GM21619 (cell line): ENCODE measurements at regions not wholly inside any gene's neighbourhood (a gene's known extent, or its start where the extent isn't known, plus 50 kb on each side); places are given as distances from the start of the nearest gene placed in this dataset.
"Not testable (repeated sequence)": the region's sequence is repeated elsewhere in the genome, so short reads cannot be mapped to it uniquely, and the experiment has no call there.

Experiments used
- ATAC-seq: cut with Tn5 transposase; IDR thresholded peaks from one replicate; pipeline ENCODE4 v1.9.1; 2021; ENCODE audit not compliant: unreplicated experiment

DNA sequence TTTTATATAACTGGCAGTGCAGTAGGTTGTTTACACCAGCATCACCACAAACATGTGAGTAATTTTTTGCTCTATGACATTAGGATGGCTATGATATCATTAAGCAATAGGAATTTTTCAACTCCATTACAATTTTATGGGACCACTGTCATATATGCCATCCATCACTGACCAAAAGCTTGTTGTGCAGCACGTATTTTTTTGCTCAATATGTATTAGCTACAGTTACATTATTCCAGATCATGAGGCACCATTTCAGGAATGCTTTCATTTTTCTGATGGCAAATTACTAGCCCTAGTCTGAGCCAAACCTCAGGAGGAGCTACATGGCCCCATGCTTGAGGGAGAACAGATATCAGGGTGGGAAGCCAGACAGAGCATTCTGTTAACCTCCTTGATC is 56.8 kb upstream of the DCLK2 start:
- ATAC-seq = no peak

DNA sequence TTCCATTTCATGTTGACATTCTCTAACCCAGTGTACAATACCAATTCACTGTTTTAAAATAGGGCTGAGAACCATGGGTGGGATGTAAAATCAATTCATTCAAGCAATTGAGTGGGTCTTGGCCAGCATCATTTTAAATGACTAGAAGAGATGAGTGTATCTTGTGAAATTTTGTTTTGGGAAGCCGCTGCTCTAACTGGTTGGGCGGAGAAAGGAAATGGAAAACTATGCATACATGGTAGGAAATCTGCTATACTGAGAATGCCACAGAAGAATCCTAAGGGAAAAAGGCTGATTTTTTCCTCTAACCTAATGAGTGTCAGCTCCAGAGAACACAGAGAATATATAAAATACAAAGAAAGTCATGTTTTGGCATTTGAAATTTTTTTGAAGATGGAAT is 54.8 kb upstream of the DCLK2 start:
- ATAC-seq = no peak

DNA sequence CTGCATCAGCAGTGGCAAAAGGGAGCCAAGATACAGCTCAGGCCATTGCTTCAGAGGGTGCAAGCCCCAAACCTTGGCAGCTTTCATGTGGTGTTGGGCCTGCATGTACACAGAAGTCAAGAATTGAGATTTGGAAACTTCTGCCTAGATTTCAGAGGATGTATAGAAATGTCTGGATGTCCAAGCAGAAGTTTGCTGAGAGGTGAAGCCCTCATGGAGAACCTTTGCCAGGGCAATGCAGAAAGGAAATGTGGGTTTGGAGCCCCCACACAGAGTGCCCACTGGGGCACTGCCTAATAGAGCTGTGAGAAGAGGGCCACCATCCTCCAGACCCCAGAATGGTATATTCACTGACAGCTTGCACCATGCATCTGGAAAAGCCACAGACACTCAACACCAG is 51.3 kb upstream of the DCLK2 start:
- not testable (repeated sequence) for ATAC-seq
